Tibial artery (tissue), 4 donors: ENCODE measurements at regions not wholly inside any gene's neighbourhood (a gene's known extent, or its start where the extent isn't known, plus 50 kb on each side); places are given as distances from the start of the nearest gene placed in this dataset.
A peak's percentile ranks its signal among the peaks of the same experiment; 100 is the strongest.

Experiments used
- DNase-seq, 2 donors: peaks; one replicate each; pipeline ENCODE4 v3.0.0-alpha.2; 2019
- H3K27ac ChIP-seq, 2 donors: fragments of 200-600 bp; sonication (generic) in 1 of 2; 1 replicate in 1 of 2; 2 replicates in 1 of 2; pipeline ENCODE4 v1.5.1; 2018 to 2019; ENCODE audit warnings: mild to moderate bottlenecking in 1 of 2
- H3K27me3 ChIP-seq, 2 donors: fragments of 200-600 bp; sonication (generic) in 1 of 2; one replicate each; pipeline versions ENCODE4 v1.5.1 to v1.6.0; 2016 to 2019
- H3K36me3 ChIP-seq, 3 donors: fragments of 200-600 bp; sonication (generic) in 2 of 3; one replicate each; pipeline ENCODE4 v1.5.1; 2016 to 2019; ENCODE audit warnings: mild to moderate bottlenecking in 2 of 3
- H3K4me1 ChIP-seq, 4 donors: fragments of 200-600 bp; sonication (generic) in 2 of 4; 1 replicate in 3 of 4; 2 replicates in 1 of 4; pipeline ENCODE4 v1.5.1; 2016 to 2019
- H3K4me3 ChIP-seq, 2 donors: fragments of 200-600 bp; sonication (generic) in 1 of 2; 1 replicate in 1 of 2; 2 replicates in 1 of 2; pipeline ENCODE4 v1.5.1; 2018 to 2019; ENCODE audit warnings: mild to moderate bottlenecking in 2 of 2
- H3K9me3 ChIP-seq, 3 donors: fragments of 200-600 bp; sonication (generic) in 1 of 3; one replicate each; pipeline ENCODE4 v1.5.1; 2016 to 2019
- CTCF ChIP-seq, 2 experiments: fragments of 200-600 bp in 1 of 2; fragments of 450-650 bp in 1 of 2; IDR thresholded peaks; one replicate each; pipeline ENCODE4 v1.5.1; 2017 to 2019; ENCODE audit warnings: antibody characterized with exemption in 2 of 2, mild to moderate bottlenecking in 1 of 2, moderate library complexity in 1 of 2
- intact Hi-C: fragments of 100-400 bp; cut with DNase I; formaldehyde crosslinking; loops from one replicate; pipeline ENCODE4 v1.15.0; 2023; ENCODE audit warnings: low total_unique reads

- H3K27ac ChIP-seq, result peak overlapping the region in 1 of 2 donors; percentile 54
- peaks cover 0 to 10% (median 0%) of the 10 kb centered on the region in 4 donors for H3K4me1 ChIP-seq
- H3K4me3 ChIP-seq, result no peak overlapping the region
- TF ChIP-seq CTCF (IDR thresholded peaks at IDR 0.05), result no peak
- intact Hi-C loops, result loop anchor here (10.0 kb wide), 1 partner anchor 51 kb away; no protein-coding TSS in a partner anchor
- no peaks in the 10 kb centered on the region for H3K9me3 ChIP-seq
- no peaks in the 10 kb centered on the region for H3K27me3 ChIP-seq
- H3K36me3 ChIP-seq, result no peaks in the 10 kb centered on the region
- no peak for DNase-seq
Measured at GRCh38 chr1:234675572-234675971, 65.6 kb upstream of the IRF2BP2 start.

- intact Hi-C loops, result loop anchor here (10.0 kb wide), 1 partner anchor 50 kb away; no protein-coding TSS in a partner anchor
- no peak for DNase-seq
- peaks cover 0 to 10% (median 0%) of the 10 kb centered on the region in 4 donors for H3K4me1 ChIP-seq
- H3K9me3 ChIP-seq, result no peaks in the 10 kb centered on the region
- no peaks in the 10 kb centered on the region for H3K27me3 ChIP-seq
- H3K36me3 ChIP-seq, result no peaks in the 10 kb centered on the region
- no peak for TF ChIP-seq CTCF (IDR thresholded peaks at IDR 0.05)
- no peak overlapping the region for H3K4me3 ChIP-seq
- H3K27ac ChIP-seq, result no peak overlapping the region
Measured at GRCh38 chr1:234675006-234675405, 65.0 kb upstream of the IRF2BP2 start.

- TF ChIP-seq CTCF (IDR thresholded peaks at IDR 0.05), result no peak
- intact Hi-C loops, result loop anchor here (10.0 kb wide), 1 partner anchor 50 kb away; no protein-coding TSS in a partner anchor
- Histone ChIP-seq H3K4me1 (peaks cover 0 to 10% (median 0%) of the 10 kb centered on the region in 4 donors), H3K27ac (no peak overlapping the region), H3K4me3 (no peak overlapping the region), H3K9me3 (no peaks in the 10 kb centered on the region), H3K27me3 (no peaks in the 10 kb centered on the region), H3K36me3 (no peaks in the 10 kb centered on the region)
- no peak for DNase-seq
Measured at GRCh38 chr1:234674218-234674815, 64.3 kb upstream of the IRF2BP2 start.

GRCh38 chr1:234672349-234673135 is 62.6 kb upstream of the IRF2BP2 start:
- intact Hi-C loops, result loop anchor here (10.0 kb wide), 1 partner anchor 48 kb away; no protein-coding TSS in a partner anchor
- no peak overlapping the region for H3K4me3 ChIP-seq
- no peak for TF ChIP-seq CTCF (IDR thresholded peaks at IDR 0.05)
- H3K9me3 ChIP-seq, result no peaks in the 10 kb centered on the region
- H3K4me1 ChIP-seq, result peaks cover 0 to 10% (median 0%) of the 10 kb centered on the region in 4 donors
- no peaks in the 10 kb centered on the region for H3K27me3 ChIP-seq
- no peak overlapping the region for H3K27ac ChIP-seq
- DNase-seq, result no peak
- H3K36me3 ChIP-seq, result no peaks in the 10 kb centered on the region

GRCh38 chr1:234670967-234671626 is 61.1 kb upstream of the IRF2BP2 start:
- DNase-seq, result no peak
- Histone ChIP-seq H3K27ac (no peak overlapping the region), H3K4me1 (peaks cover 0 to 5% (median 0%) of the 10 kb centered on the region in 4 donors), H3K27me3 (no peaks in the 10 kb centered on the region), H3K36me3 (no peaks in the 10 kb centered on the region), H3K9me3 (no peaks in the 10 kb centered on the region), H3K4me3 (no peak overlapping the region)
- intact Hi-C loops, result loop anchor here (10.0 kb wide), 1 partner anchor 46 kb away; no protein-coding TSS in a partner anchor
- TF ChIP-seq CTCF (IDR thresholded peaks at IDR 0.05), result no peak
